GM20000 (cell line): ENCODE measurements at regions not wholly inside any gene's neighbourhood (a gene's known extent, or its start where the extent isn't known, plus 50 kb on each side); places are given as distances from the start of the nearest gene placed in this dataset.

Source experiments
- DNase-seq: peaks from one replicate; pipeline ENCODE4 v3.0.0; 2012; ENCODE audit warnings: low spot score
- TF ChIP-seq, protein P1 (sequence below): IDR thresholded peaks from 2 replicates; pipeline ENCODE4 v1.5.1; 2012; ENCODE audit warnings: mild to moderate bottlenecking, control low read depth; ENCODE audit errors: extremely low read depth, missing control alignments

- TF ChIP-seq, protein P1, sequence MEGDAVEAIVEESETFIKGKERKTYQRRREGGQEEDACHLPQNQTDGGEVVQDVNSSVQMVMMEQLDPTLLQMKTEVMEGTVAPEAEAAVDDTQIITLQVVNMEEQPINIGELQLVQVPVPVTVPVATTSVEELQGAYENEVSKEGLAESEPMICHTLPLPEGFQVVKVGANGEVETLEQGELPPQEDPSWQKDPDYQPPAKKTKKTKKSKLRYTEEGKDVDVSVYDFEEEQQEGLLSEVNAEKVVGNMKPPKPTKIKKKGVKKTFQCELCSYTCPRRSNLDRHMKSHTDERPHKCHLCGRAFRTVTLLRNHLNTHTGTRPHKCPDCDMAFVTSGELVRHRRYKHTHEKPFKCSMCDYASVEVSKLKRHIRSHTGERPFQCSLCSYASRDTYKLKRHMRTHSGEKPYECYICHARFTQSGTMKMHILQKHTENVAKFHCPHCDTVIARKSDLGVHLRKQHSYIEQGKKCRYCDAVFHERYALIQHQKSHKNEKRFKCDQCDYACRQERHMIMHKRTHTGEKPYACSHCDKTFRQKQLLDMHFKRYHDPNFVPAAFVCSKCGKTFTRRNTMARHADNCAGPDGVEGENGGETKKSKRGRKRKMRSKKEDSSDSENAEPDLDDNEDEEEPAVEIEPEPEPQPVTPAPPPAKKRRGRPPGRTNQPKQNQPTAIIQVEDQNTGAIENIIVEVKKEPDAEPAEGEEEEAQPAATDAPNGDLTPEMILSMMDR = no peak
- no peak for DNase-seq
Measured at GRCh38 chr18:67142604-67143003, 373.9 kb downstream of the DSEL start.

GRCh38 chr18:67140495-67140894 lies 376.0 kb downstream of the DSEL start:
- TF ChIP-seq, protein P1 = no peak
- no peak for DNase-seq

DNA sequence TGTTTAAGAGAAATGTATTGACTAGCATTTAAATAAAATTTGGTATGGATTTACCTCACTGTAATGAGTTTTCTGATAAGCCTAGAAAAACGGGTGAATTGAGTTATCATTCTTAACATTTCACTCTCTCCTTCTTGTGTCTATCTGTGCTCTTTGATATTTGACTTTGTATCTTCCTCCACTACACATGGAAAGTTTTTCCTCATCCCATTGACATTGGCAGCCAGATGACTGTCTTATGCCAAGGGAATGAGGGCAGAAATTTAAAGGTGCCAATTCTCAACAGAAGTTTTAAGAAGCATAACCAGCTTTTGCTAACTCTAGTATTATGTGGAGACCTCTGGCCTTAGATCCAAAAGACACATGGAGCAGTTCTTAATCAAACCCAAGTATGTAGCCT lies 376.6 kb downstream of the DSEL start:
- DNase-seq = no peak
- TF ChIP-seq, protein P1 = no peak

DNA sequence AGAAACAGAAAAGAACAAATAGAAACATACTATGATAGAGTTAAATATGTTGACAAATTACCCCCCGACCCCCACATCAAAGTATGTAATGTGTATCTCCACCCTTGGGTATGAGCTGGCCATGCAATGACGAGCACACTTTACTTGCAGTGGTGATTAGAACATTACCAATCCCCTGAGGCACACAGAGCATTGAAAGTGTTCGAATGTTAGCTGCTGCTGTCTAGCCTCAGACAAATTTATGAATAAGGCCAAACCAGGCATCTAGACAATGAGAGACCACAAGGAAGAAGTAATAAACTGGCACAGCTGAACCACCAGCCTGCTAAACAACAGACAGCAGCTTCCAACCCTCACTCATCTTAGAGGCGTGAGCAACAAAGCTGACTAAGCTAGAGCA lies 380.5 kb downstream of the DSEL start:
- TF ChIP-seq, protein P1 = no peak
- no peak for DNase-seq

DNA sequence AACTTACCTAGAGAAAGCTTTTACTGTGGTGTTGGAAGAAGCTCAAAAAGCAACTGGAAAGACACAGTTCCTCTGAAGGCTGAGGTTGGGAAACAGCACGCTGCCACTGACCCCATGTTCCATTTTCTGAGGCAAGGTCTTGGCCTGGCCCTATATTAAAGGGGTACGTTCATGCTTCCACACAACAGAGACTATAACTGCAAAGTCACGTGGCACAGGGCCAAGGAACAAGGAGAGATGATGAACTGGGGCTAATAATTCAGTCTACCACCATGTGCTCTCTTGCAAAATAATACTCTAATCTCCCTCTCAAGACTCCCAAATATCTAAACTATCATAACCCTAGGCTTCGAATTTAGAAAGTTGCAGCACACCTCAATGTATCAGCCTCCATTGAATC lies 381.6 kb downstream of the DSEL start:
- DNase-seq = no peak
- TF ChIP-seq, protein P1 = no peak

DNA sequence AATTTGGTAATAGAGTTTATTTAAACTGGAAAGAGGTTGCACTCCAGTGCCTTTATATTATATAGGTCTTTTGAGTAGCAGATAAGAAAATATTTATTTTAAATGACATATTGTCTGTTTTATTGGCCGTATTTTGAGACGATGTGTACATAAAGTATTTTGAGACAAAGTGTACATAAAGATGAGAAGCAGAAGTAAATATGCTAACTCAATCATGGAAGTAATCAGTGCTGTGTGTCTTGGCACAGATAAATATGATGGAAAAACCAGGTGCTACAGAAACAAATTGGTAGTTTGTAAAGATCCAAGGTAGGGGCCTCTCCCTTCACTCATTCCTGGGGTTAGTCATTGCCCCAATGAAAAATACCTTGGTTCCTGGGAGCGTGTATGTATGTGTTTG lies 382.9 kb downstream of the DSEL start:
- TF ChIP-seq, protein P1 = no peak
- DNase-seq = no peak

DNA sequence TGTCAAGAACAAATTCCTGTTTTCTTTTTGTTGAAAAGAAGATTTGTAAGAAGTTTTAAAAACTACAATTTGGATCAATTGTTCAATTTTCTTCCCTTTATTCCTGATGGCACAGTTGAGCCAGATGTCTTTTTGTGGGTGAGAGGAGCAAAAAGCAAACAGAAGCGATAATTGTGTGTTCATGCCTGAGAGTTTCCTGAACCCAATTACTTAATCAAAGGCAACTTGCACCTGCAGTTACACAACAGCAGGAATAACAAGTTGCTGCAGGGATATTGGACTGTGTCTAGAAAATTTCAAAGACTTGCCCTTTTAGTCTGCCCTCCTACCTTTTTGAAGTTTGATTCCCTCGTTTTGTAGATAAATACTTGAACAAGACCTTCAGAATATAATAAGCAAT lies 383.6 kb downstream of the DSEL start:
- no peak for DNase-seq
- TF ChIP-seq, protein P1 = no peak
